ENCODE measurements at regions not wholly inside any gene's neighbourhood (a gene's known extent, or its start where the extent isn't known, plus 50 kb on each side); places are given as distances from the start of the nearest gene placed in this dataset.

GRCh38 chr14:40197344-40197743 is 765.1 kb upstream of the FBXO33 start:
- DNase-seq (ENCODE audit: low read depth): no peak
- TF ChIP-seq CTCF (IDR thresholded peaks at IDR 0.05; ENCODE audit: low read length, missing control alignments): no peak
- H3K4me3 ChIP-seq (replicated peaks; ENCODE audit: low read depth, low read length): no peak overlapping the region

GRCh38 chr14:40188006-40188405 is 755.8 kb upstream of the FBXO33 start:
- no peak for TF ChIP-seq CTCF (IDR thresholded peaks at IDR 0.05; ENCODE audit: low read length, missing control alignments)
- peak; percentile 1 for DNase-seq (ENCODE audit: low read depth)
- no peak overlapping the region for H3K4me3 ChIP-seq (replicated peaks; ENCODE audit: low read depth, low read length)

GRCh38 chr14:40164083-40164482 is 731.9 kb upstream of the FBXO33 start:
- no peak for TF ChIP-seq CTCF (IDR thresholded peaks at IDR 0.05; ENCODE audit: low read length, missing control alignments)
- no peak for DNase-seq (ENCODE audit: low read depth)
- H3K4me3 ChIP-seq (replicated peaks; ENCODE audit: low read depth, low read length): no peak overlapping the region

GRCh38 chr14:40139657-40140056 is 707.4 kb upstream of the FBXO33 start:
- H3K4me3 ChIP-seq (replicated peaks; ENCODE audit: low read depth, low read length): no peak overlapping the region
- TF ChIP-seq CTCF (IDR thresholded peaks at IDR 0.05; ENCODE audit: low read length, missing control alignments): no peak
- DNase-seq (ENCODE audit: low read depth): no peak

- no peak for DNase-seq (ENCODE audit: low read depth)
- no peak overlapping the region for H3K4me3 ChIP-seq (replicated peaks; ENCODE audit: low read depth, low read length)
- no peak for TF ChIP-seq CTCF (IDR thresholded peaks at IDR 0.05; ENCODE audit: low read length, missing control alignments)
These were observed 701.2 kb upstream of the FBXO33 start for GRCh38 chr14:40133463-40133862.

GRCh38 chr14:40129159-40129558 is 696.9 kb upstream of the FBXO33 start:
- no peak for TF ChIP-seq CTCF (IDR thresholded peaks at IDR 0.05; ENCODE audit: low read length, missing control alignments)
- DNase-seq (ENCODE audit: low read depth): no peak
- no peak overlapping the region for H3K4me3 ChIP-seq (replicated peaks; ENCODE audit: low read depth, low read length)

GRCh38 chr14:40123816-40124215 is 691.6 kb upstream of the FBXO33 start:
- no peak for DNase-seq (ENCODE audit: low read depth)
- H3K4me3 ChIP-seq (replicated peaks; ENCODE audit: low read depth, low read length): no peak overlapping the region
- TF ChIP-seq CTCF (IDR thresholded peaks at IDR 0.05; ENCODE audit: low read length, missing control alignments): no peak
